ENCODE measurements at regions not wholly inside any gene's neighbourhood (a gene's known extent, or its start where the extent isn't known, plus 50 kb on each side); places are given as distances from the start of the nearest gene placed in this dataset.

DNA sequence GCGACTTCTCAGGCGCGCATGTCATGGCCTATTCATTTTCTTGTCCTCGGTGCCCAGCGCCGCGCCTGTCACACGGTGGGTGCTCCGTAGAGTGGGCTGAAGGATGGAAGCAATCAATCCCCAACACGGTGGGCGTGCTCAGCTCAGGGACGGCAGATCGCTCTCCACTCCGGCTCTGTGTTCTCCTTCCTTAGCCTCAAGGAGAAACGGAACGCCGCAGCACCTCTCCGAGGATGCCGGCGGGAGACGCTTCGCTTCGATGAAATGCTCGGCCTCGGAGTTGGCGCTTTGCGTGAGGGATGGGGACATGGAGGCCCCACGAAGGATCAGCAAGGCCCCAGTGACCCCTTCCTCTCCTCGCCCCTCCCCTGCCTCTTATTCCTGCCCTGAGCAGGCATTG lies 199.5 kb downstream of the C9orf50 start:
- H3K27ac ChIP-seq (ENCODE audit: insufficient read depth, low read depth, low read length), result no peak overlapping the region
- POLR2A ChIA-PET, result interaction anchor here (0.6 kb wide), 1 partner anchor 45 kb away, joined by 5 read pairs; no protein-coding TSS in a partner anchor
- no peak overlapping the region for H2AFZ ChIP-seq (ENCODE audit: low read depth, low read length)
- DNase-seq (ENCODE audit: low read depth, low spot score) (no peak), FAIRE-seq (no peak)
- H3K4me2 ChIP-seq (ENCODE audit: insufficient read depth, low read length), result no peak overlapping the region
- CTCF ChIA-PET, result no interaction called here
- no TSS peak for BruUV-seq (replicated peaks)
- TF ChIP-seq FOS (IDR thresholded peaks at IDR 0.05; ENCODE audit: borderline replicate concordance, insufficient read depth, low read length) (no peak), MYC (IDR thresholded peaks at IDR 0.05; ENCODE audit: low read depth, low read length) (no peak), POLR2A (IDR thresholded peaks at IDR 0.05; ENCODE audit: low read depth, low read length) (no peak), POLR2AphosphoS5 (IDR thresholded peaks at IDR 0.05; ENCODE audit: insufficient read depth, low read depth, low read length) (no peak), EZH2 (IDR thresholded peaks at IDR 0.05; ENCODE audit: borderline replicate concordance, low read depth, low read length, severe bottlenecking) (no peak), GATA2 (IDR thresholded peaks at IDR 0.05; ENCODE audit: insufficient read depth, insufficient read length, low read depth, low read length) (no peak), JUN (IDR thresholded peaks at IDR 0.05; ENCODE audit: borderline replicate concordance, insufficient read depth, insufficient read length, low read depth) (no peak)
- TF ChIP-seq, protein P1, sequence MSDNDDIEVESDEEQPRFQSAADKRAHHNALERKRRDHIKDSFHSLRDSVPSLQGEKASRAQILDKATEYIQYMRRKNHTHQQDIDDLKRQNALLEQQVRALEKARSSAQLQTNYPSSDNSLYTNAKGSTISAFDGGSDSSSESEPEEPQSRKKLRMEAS (IDR thresholded peaks at IDR 0.05; ENCODE audit: insufficient read depth, insufficient read length), result no peak
- TF ChIP-seq, protein P2, sequence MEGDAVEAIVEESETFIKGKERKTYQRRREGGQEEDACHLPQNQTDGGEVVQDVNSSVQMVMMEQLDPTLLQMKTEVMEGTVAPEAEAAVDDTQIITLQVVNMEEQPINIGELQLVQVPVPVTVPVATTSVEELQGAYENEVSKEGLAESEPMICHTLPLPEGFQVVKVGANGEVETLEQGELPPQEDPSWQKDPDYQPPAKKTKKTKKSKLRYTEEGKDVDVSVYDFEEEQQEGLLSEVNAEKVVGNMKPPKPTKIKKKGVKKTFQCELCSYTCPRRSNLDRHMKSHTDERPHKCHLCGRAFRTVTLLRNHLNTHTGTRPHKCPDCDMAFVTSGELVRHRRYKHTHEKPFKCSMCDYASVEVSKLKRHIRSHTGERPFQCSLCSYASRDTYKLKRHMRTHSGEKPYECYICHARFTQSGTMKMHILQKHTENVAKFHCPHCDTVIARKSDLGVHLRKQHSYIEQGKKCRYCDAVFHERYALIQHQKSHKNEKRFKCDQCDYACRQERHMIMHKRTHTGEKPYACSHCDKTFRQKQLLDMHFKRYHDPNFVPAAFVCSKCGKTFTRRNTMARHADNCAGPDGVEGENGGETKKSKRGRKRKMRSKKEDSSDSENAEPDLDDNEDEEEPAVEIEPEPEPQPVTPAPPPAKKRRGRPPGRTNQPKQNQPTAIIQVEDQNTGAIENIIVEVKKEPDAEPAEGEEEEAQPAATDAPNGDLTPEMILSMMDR (IDR thresholded peaks at IDR 0.05; ENCODE audit: extremely low read depth in 1 of 2, insufficient read depth in 1 of 2, low read depth in 1 of 2, low read length in 2 of 2), result no peak
- no peaks in the 10 kb centered on the region for H4K20me1 ChIP-seq (replicated peaks; ENCODE audit: control insufficient read depth, extremely low read depth, insufficient read depth, low read length)
- H3K79me2 ChIP-seq (ENCODE audit: control insufficient read depth, insufficient read depth, low read length), result no peaks in the 10 kb centered on the region
- H3K4me1 ChIP-seq (ENCODE audit: control insufficient read depth, extremely low read depth, insufficient read depth, low read length), result peaks cover 3% of the 10 kb centered on the region
- no peaks in the 10 kb centered on the region for H3K9me1 ChIP-seq (replicated peaks; ENCODE audit: control insufficient read depth, extremely low read depth, insufficient read depth, low read length)
- intact Hi-C loops (cut with micrococcal nuclease), result no loop called here
- no peak overlapping the region for H3K9ac ChIP-seq (replicated peaks; ENCODE audit: extremely low read depth, insufficient read depth, low read length)
- H3K4me3 ChIP-seq (replicated peaks in 1 of 3; ENCODE audit: insufficient read depth in 1 of 3, low read depth in 1 of 3, low read length in 3 of 3), result no peak overlapping the region
- no peaks in the 10 kb centered on the region for H3K9me3 ChIP-seq (replicated peaks; ENCODE audit: control insufficient read depth, insufficient read depth, low read length)
- H3K36me3 ChIP-seq (ENCODE audit: control insufficient read depth in 2 of 2, extremely low read depth in 1 of 2, insufficient read depth in 2 of 2, low read length in 2 of 2), result no peaks in the 10 kb centered on the region
- dilution Hi-C loops (cut with MboI; ENCODE audit: extremely low pct_ligation_motif_present, low sequenced_read_pairs), result no loop called here
- H3K27me3 ChIP-seq (ENCODE audit: control insufficient read depth in 2 of 2, insufficient read depth in 2 of 2, low read length in 2 of 2), result no peaks in the 10 kb centered on the region

Data from endothelial cell of umbilical vein (primary cell).